ENCODE measurements at regions not wholly inside any gene's neighbourhood (a gene's known extent, or its start where the extent isn't known, plus 50 kb on each side); places are given as distances from the start of the nearest gene placed in this dataset.

DNA sequence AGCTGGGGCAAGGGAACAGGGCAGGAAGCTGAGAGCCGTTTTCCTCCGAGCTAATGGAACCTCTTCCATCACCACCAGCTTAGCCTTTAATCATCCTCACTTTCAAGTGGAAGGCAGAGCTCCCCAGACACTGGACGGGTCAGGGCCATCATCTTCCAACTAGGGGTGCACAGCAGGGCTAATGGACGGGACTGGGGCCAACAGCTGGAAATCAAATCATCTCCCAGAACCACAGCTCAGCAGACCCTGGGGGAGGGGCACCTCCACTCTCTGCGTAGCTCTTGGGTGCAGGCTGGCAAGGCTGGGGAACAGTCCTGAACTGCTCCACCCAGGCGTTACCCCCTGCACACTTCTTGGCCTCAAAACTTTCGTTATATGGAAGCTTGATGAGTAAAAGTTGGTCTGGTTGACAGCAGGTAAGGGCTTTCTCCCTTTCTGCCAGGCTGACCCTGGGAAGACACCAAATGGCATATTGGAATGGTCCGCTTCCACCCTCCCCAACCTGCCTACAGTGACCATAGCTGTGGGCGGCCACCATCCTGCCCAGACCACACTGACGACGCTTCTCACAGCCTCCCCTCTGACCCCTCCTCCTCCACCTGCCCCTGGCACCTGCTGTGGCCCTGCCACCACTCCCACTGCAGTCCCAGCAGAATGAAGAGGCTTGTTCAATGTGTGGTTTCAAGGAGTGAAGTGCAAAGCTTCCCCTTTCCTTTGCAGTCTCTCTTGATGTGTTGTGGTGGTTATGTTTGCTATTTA, 51.7 kb upstream of the RET start:
- TF ChIP-seq, protein P1, sequence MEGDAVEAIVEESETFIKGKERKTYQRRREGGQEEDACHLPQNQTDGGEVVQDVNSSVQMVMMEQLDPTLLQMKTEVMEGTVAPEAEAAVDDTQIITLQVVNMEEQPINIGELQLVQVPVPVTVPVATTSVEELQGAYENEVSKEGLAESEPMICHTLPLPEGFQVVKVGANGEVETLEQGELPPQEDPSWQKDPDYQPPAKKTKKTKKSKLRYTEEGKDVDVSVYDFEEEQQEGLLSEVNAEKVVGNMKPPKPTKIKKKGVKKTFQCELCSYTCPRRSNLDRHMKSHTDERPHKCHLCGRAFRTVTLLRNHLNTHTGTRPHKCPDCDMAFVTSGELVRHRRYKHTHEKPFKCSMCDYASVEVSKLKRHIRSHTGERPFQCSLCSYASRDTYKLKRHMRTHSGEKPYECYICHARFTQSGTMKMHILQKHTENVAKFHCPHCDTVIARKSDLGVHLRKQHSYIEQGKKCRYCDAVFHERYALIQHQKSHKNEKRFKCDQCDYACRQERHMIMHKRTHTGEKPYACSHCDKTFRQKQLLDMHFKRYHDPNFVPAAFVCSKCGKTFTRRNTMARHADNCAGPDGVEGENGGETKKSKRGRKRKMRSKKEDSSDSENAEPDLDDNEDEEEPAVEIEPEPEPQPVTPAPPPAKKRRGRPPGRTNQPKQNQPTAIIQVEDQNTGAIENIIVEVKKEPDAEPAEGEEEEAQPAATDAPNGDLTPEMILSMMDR (conservative IDR thresholded peaks at IDR 0.05), result no peak
- TF ChIP-seq ZFX (IDR thresholded peaks at IDR 0.05), result no peak
